ENCODE measurements at regions not wholly inside any gene's neighbourhood (a gene's known extent, or its start where the extent isn't known, plus 50 kb on each side); places are given as distances from the start of the nearest gene placed in this dataset.
"Not testable (repeated sequence)": the region's sequence is repeated elsewhere in the genome, so short reads cannot be mapped to it uniquely, and the experiment has no call there.

DNA sequence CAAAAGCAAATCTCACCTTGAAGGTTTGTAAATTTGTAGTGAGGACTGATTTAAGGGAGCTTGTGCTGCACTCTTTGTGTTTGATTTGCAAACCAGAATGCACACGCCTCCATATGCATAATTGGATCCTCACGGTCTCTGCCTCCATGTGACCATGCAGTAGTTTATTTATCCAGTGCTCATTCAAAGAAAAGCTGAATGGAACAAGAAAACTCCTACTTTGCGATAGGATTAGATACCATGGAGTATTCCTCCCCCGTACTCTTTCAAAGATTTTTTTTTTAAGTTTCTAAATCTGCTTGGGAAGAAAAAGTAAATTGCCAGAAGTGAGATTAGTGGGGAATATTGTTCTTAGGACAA lies 290.4 kb upstream of the TUT7 start:
- no peak overlapping the region for H3K27ac ChIP-seq
- H3K4me3 ChIP-seq, result no peak overlapping the region

- Histone ChIP-seq H3K27ac (no peak overlapping the region), H3K4me3 (no peak overlapping the region)
Observed at GRCh38 chr9:86643946-86644674, 289.9 kb upstream of the TUT7 start.

DNA sequence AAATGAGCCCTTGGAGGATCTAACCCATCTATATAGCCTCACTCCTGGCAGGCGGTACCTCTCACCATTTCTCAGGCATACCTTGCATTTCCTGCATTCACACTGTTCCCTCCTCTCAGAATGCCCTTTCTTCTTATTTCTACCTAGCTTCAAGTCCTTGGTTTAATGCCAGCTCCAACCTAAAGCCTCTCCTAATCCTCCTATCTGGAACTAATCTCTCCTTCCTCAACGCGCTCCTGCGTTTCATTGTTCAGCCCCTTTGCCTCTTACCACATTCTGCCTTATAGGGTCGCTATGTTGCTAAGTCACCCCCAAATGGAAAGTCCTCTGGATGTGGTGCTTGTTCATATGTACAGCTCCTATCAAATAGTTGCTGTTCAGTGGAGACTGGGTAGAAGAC lies 288.5 kb upstream of the TUT7 start:
- Histone ChIP-seq H3K27ac (no peak overlapping the region), H3K4me3 (no peak overlapping the region)

DNA sequence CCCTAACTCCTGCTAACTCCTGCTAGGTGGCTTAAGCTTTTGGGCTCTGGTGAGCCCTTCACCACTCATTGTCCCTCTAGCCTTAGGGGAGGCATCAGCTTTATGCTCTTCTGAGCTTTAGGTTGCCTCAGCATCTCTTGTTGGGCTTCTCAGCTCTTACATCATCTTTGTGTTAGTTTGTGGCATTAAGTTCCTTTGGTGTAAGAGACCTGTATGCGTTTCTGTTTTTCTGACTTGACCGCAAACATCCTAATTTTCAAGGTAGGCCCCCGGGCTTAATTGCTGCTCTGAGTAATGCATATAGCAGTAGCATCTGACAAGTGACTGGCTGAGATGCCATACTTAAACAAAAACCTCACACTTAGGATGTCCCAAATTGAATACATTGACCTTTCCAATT lies 287.8 kb upstream of the TUT7 start:
- H3K27ac ChIP-seq, result no peak overlapping the region
- no peak overlapping the region for H3K4me3 ChIP-seq

- H3K4me3 ChIP-seq, result no peak overlapping the region
- H3K27ac ChIP-seq, result no peak overlapping the region
Observed at GRCh38 chr9:86639899-86640379, 285.7 kb upstream of the TUT7 start.

DNA sequence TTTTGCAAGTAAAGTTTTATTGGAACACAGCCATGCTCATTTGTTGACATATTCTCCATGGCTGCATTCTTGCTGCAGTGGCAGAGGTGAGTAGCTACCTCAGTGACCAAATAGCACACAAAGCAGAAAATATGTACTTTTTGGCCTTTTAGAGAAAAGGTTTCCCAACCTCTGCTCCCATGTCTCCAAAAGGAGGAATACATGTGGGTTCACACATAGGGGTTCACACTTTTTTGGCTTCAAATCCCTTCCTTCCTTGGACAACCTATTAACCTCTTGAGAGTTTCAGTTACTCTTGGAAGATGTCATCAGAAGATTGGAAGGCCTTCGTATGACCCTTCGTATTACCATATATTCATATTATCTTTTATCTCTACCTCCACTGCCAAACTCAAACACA lies 285.1 kb upstream of the TUT7 start:
- no peak overlapping the region for H3K27ac ChIP-seq
- H3K4me3 ChIP-seq, result no peak overlapping the region

DNA sequence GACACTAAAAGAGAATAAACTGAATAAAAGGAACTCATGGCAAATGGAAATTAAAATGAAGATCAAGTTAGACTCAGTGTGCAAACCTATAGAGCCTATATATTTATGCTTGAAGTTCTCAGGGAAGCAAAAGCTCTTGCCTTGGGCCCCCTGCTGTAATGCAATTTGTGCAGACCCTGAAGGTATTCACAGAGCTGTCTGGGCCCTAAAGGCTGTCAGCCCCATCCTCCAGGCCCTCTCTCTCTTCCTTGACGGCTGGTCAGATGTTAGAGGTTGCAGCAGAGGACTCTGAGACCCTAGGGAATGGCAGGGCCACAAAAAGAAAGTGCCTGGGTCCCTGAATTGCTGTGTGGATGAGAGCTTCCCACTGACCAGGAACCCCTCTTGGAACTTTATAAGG lies 283.9 kb upstream of the TUT7 start:
- Histone ChIP-seq H3K27ac (no peak overlapping the region), H3K4me3 (no peak overlapping the region)

GRCh38 chr9:86637515-86637914 lies 283.3 kb upstream of the TUT7 start:
- H3K27ac ChIP-seq, result no peak overlapping the region
- no peak overlapping the region for H3K4me3 ChIP-seq

DNA sequence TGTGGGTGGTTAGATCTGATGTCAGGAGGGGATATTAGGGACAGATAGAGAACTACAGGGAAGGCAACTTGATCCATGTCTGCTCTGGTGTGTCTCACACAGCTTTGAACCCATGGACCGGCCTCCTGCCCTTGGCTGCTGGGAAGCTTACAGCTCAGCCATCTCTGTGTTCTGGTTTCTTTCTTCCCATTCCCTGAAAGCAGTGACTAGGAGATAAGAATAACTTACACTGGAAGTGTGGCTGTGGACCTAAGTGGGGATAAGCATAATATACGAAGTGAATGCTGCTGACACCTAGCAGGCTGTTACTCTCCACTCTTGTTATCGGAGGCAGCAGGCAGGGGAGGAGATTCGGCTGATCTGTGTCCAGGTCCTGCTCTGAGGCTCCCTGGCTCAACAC lies 282.3 kb upstream of the TUT7 start:
- Histone ChIP-seq H3K4me3 (no peak overlapping the region), H3K27ac (no peak overlapping the region)

- H3K4me3 ChIP-seq, result no peak overlapping the region
- no peak overlapping the region for H3K27ac ChIP-seq
Observed at GRCh38 chr9:86636038-86636437, 281.8 kb upstream of the TUT7 start.

GRCh38 chr9:86634501-86634900 lies 280.3 kb upstream of the TUT7 start:
- Histone ChIP-seq H3K27ac (no peak overlapping the region), H3K4me3 (no peak overlapping the region)

DNA sequence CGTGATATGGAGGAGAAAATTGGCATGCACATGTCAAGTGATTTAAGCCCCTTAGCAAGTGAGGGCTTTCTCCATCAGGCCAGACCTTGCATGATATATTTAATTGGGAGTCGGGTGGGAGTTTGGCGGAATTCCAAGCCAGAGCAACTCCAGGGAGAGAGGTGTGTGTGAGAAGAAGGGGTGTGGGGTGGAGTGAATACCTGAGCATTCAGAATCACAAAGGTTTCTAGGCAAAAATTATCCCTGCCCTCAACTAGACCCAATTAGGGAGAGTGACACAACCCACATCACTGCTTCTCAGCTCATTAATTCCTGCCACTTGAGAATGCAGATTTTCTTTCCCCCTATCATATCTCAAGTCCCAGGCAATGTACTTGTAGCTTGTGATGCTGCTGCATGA lies 279.7 kb upstream of the TUT7 start:
- H3K4me3 ChIP-seq, result no peak overlapping the region

GRCh38 chr9:86632537-86632936 lies 278.3 kb upstream of the TUT7 start:
- no peak overlapping the region for H3K27ac ChIP-seq

More for the DNA sequence above, 279.7 kb upstream of the TUT7 start:
- no peak overlapping the region for H3K27ac ChIP-seq

GRCh38 chr9:86629530-86629929 lies 275.3 kb upstream of the TUT7 start:
- Histone ChIP-seq H3K27ac (no peak overlapping the region), H3K4me3 (no peak overlapping the region)

More at GRCh38 chr9:86632537-86632936, 278.3 kb upstream of the TUT7 start:
- no peak overlapping the region for H3K4me3 ChIP-seq

DNA sequence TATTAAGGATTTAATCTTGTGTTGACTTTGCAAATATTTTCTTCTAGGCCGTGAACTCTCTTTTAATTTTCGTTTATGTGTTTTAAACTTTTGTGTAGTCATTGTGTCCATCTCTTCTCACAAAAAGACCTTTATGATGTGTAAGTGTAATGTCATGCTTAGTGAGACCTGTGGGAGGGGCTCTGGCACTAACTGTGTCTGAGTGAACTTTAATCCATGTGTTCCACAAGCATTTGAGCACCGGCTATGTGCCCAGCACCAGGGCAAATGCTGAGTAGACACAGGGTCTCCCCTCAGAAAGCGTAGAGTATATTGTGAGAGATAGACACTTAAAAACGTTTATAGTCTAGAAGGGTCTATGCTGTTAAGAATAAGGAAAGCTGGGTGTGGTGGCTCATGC lies 272.6 kb upstream of the TUT7 start:
- no peak overlapping the region for H3K4me3 ChIP-seq
- H3K27ac ChIP-seq, result no peak overlapping the region

DNA sequence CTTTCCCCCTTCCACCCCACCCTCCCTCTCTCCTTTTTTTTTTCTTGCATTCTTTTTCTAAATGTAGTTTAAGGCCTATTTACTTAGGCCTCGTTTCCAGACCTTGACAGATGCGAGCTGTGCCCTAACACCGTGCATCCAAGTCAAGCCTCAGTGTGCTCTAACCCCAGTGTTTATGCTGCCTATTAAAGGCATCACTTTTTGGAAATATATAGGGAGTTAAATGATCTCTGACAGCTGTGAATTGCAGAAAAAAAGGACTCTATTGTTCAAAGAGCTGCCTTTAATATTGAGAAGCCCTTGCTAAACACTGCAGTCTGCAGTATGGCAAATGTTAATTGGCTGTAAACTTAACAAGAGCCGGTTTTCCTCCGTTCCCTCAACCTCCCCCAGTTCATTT lies 270.4 kb upstream of the TUT7 start:
- H3K27ac ChIP-seq, result no peak overlapping the region
- H3K4me3 ChIP-seq, result no peak overlapping the region

- Histone ChIP-seq H3K4me3 (no peak overlapping the region), H3K27ac (peak overlapping the region in 2 of 21 experiments; percentile 34 to 58)
Observed at GRCh38 chr9:86614871-86615849, 260.9 kb upstream of the TUT7 start.

DNA sequence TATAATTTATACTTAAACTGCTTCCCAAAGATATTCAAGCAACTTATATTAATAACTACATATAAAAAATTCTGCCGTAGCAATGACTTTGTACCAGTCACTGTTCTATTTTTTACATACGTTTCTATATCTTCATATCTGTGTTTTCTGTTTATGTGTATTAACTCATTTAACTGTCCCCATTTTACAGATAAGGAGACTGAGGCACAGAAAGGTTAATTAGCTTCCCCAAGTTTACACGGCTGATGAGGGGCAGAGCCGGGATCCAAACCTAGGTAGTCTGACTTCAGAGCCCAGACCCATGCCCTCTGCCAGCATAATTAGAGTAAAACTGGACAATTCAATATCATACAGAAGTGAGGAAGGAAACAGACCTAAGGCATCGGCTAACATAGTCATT lies 259.7 kb upstream of the TUT7 start:
- H3K27ac ChIP-seq, result no peak overlapping the region

DNA sequence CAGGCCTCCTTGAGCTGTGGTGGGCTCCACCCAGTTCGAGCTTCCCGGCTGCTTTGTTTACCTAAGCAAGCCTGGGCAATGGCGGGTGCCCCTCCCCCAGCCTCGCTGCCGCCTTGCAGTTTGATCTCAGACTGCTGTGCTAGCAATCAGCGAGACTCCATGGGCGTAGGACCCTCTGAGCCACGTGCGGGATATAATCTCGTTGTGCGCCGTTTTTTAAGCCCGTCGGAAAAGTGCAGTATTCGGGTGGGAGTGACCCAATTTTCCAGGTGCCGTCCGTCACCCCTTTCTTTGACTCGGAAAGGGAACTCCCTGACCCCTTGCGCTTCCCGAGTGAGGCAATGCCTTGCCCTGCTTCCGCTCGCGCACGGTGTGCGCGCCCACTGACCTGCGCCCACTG lies 257.3 kb upstream of the TUT7 start:
- not testable (repeated sequence) for H3K27ac ChIP-seq, H3K4me3 ChIP-seq

More for the DNA sequence above, 259.7 kb upstream of the TUT7 start:
- H3K4me3 ChIP-seq, result no peak overlapping the region

DNA sequence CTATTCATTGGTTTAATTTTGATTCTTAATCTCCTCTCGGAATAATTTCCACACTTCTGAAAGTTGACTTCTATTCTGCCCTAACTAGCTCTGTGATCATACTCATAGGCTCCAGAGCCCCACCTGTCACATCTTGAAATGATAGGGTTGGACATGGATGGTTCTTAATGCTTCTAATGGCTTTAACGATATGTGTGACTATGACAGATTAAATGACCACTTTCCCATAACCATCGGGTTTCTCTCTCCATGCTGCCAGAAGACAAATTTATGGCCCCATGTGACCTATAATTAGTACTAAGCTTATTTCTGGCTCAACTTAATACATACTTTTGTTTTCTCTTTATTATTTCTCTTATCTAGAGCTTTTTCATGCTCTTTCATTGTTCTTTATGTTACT lies 251.1 kb upstream of the TUT7 start:
- no peak overlapping the region for H3K4me3 ChIP-seq
- peak overlapping the region in 1 of 21 experiments; percentile 34 for H3K27ac ChIP-seq

DNA sequence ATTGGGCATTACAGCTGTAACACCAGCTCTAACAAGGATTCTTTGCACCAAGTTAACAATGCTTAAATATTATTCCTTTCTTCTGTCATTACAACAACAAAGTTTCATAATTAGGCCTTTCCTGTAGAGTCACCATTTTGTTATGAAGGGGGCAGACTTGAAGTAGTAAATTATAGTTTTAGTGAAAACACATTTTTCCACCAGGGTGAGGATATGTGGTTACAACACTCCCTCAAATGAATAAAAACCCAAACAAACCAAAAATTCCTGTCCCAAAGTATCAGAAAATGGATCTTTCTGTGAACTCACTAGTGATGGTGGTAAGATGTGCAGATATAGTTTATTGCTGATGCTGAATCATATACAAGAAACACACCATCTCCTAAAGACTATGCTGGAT lies 250.5 kb upstream of the TUT7 start:
- Histone ChIP-seq H3K4me3 (no peak overlapping the region), H3K27ac (peak overlapping the region in 2 of 21 experiments; percentile 23 to 60)

Data from skin epidermis (tissue), 12 donors.